HG02588 (cell line): ENCODE measurements at regions not wholly inside any gene's neighbourhood (a gene's known extent, or its start where the extent isn't known, plus 50 kb on each side); places are given as distances from the start of the nearest gene placed in this dataset.

Experiments
- ATAC-seq: cut with Tn5 transposase; IDR thresholded peaks from one replicate; pipeline ENCODE4 v1.9.1; 2021; ENCODE audit warnings: mild to moderate bottlenecking, moderate library complexity; ENCODE audit not compliant: unreplicated experiment

DNA sequence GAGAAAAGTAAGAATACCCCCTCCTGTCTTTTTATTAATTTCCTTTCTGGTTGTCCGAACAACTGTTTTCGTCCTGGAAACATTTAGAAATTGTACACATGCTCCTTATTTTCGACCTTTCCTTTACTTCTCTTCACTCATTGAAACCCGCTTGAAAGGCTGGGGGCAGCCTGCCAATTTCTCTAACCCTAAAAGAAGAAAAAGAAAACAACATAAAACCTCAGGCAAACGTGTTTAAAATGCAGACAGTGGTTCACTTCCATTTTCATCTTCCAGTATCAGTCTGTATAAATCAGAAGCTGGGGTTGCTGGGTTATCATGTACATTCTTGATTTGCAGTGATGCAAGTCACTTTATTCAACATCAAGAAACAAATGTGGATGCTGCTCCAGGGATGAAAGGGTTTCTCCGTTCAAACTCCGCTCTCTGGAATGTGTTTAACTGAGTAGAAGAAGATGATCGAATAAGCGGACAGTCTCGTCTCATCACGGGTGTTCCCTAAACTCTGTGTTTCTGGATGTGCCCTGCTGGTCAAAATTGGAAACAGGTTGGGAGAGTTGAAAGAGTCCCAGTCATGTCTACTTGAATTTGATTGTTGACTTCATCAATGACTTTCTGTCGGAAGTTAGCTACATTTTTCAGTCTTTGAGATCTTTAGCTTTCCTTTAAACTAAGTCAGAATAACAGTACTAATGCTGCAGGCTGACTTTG, 1042.2 kb downstream of the BCL11B start:
- ATAC-seq: no peak

GRCh38 chr14:98230411-98230810, 1041.6 kb downstream of the BCL11B start:
- no peak for ATAC-seq

DNA sequence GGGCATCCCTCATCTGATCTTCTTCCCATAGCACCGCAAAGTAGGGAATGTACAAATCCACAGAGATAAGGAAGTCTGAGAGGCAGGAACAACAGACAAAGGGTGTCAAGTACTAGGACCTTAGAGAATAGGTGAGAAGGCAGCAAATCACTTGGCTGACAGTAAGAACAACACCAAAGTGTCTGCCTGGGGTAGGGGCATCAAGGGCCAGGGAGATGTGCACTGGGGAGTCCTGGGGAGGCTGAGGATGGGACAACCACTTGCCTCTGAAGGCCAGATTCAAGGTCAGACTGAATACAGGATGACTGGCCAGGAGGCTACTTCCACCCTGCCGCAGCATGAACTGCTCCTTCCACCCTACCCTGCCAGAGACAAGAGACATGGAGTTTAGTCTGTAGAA, 1040.8 kb downstream of the BCL11B start:
- ATAC-seq: no peak

- no peak for ATAC-seq
Observed at GRCh38 chr14:98233656-98234055, 1038.3 kb downstream of the BCL11B start.

GRCh38 chr14:98234208-98234607, 1037.8 kb downstream of the BCL11B start:
- ATAC-seq: no peak

DNA sequence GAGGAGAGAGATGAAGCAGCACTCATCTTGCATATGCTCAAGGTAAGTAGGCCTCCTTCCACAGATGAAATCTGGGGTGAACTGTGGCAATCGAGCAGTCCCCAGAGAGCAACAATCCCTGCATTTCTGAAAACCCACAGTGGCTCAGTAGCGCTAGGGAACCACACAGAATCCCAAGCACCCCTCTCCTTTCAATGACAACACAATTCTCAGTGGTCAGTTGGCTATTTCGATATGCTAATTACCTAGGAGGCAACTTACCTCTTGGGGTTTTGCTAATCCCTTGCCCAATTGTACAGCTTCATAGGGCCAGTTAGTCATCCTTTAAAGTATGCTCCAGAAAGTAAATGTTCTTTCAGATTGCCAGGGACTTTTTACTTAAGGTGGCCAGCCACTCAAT, 1035.7 kb downstream of the BCL11B start:
- ATAC-seq: no peak

DNA sequence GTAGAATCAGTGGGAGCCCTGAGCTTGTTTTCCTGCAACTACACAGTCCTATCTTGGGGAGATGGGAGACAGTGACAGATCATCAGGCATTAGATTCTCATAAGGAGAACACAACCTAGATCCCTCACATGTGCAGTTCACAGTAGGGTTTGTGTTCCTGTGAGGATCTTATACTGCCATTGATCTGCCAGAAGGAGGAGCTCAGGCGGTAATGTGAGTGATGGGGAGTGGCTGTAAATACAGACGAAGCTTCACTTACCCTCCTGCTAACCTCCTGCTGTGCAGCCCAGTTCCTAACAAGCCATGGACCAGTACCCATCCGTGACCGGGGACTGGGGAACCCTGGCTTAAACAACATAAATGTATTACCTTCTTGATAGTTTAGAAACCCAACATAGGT, 1034.1 kb downstream of the BCL11B start:
- ATAC-seq: no peak

DNA sequence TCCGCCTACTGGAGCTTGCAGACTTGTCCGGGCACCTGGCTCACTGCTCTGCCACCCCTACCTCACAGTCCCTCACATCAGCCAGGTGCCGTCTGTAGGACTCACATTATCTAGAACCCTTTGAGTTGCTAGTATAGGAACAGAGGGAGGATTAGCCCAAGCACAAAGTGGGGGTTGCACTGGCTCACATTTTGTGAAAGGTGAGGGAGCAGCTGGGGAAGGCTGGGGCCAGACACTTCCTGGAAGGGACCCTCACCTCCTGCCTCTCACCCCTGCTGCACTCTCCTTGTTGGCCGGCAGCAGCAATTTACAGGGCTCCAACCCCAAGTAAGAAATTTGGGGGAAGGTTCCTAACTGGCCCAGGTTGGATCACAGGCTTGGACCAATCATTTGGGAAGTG, 1031.6 kb downstream of the BCL11B start:
- no peak for ATAC-seq

DNA sequence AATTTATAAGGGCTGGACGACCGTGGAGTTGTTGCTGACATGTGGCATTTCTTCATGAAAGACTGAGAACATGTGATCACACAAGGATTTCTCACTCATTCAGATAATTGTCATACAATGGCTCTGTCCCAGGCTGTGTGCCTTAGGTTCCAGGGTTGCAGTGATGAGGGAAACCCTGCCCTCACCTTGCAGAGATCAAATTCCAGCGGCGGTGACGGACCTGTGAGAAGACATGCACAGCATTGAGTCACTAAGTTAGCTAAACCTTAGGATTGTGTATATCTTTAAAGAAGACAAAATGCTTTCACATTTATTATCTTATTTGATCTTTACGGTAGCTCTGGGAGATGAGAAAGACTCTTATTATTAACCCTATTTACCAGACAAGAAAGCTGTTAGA, 1029.1 kb downstream of the BCL11B start:
- ATAC-seq: no peak

- no peak for ATAC-seq
Observed at GRCh38 chr14:98243332-98243731, 1028.7 kb downstream of the BCL11B start.

- ATAC-seq: no peak
Observed at GRCh38 chr14:98244162-98244948, 1027.6 kb downstream of the BCL11B start.

- ATAC-seq: no peak
Observed at GRCh38 chr14:98244966-98245569, 1026.9 kb downstream of the BCL11B start.

- ATAC-seq: no peak
Observed at GRCh38 chr14:98249057-98249456, 1022.9 kb downstream of the BCL11B start.

GRCh38 chr14:98249476-98249875, 1022.5 kb downstream of the BCL11B start:
- no peak for ATAC-seq

DNA sequence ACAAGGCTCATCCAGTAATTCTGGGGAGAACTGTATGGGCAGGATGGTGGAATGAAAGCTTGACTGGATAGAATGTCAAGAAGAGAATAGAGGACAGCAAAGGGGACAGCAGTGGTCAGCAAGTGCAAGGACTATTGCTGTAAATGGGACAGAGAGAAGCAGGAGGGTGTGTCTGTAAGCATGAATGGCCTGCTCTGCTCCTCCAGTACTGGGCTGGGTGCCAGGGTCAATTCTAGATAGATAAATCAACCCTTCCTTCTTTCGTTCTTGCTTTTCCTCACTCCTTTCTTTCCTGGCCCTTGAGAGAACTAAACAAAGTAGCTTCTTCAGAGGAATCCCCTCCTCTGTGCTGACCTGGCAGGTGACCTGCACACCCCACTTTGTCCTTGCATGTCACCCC, 1019.2 kb downstream of the BCL11B start:
- ATAC-seq: no peak

DNA sequence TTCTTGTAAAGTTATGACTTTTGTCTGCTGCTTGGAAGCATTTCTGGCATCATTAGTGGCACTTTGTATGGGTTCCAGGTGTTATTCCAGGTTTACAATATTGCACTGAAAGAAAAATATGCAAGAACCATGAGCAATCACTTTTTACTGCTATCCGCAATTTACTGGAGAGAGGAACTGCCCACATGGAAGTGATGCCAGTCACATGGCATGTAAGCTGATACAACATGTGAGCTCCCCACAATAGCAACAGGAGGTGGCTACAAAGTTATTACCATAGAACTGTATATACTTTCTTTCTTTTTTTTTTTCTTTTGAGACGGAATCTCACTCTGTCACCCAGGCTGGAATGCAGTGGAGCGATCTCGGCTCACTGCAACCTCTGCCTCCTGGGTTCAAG, 1012.1 kb downstream of the BCL11B start:
- ATAC-seq: no peak

GRCh38 chr14:98262566-98262965, 1009.4 kb downstream of the BCL11B start:
- ATAC-seq: no peak

GRCh38 chr14:98269533-98269932, 1002.5 kb downstream of the BCL11B start:
- ATAC-seq: no peak

GRCh38 chr14:98270201-98270600, 1001.8 kb downstream of the BCL11B start:
- ATAC-seq: no peak

DNA sequence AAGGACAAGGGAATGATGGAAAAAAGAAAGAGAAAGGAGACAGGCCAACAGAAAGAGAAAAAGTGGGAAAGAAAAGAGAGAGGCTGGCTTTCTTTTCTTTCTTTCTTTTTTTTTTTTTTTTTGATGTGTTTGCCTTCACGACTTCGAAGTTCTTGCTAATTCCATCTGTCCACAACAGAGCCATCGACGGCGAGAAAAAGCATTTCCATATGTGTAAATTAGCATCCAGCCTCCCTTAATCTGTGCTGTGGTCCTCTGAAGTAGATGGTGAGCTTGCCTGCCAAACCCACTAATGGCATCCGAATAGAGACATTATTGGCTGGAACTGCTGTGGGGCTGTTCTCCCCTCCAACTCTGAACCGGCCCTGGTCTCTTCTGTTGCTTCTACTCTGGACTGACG, 997.4 kb downstream of the BCL11B start:
- ATAC-seq: no peak

GRCh38 chr14:98278800-98279199, 993.2 kb downstream of the BCL11B start:
- no peak for ATAC-seq

GRCh38 chr14:98280436-98280835, 991.6 kb downstream of the BCL11B start:
- no peak for ATAC-seq
